HG03460 (cell line): ENCODE measurements at regions not wholly inside any gene's neighbourhood (a gene's known extent, or its start where the extent isn't known, plus 50 kb on each side); places are given as distances from the start of the nearest gene placed in this dataset.

Source experiments
- ATAC-seq: cut with Tn5 transposase; IDR thresholded peaks from one replicate; pipeline ENCODE4 v1.9.1; 2021; ENCODE audit not compliant: unreplicated experiment

DNA sequence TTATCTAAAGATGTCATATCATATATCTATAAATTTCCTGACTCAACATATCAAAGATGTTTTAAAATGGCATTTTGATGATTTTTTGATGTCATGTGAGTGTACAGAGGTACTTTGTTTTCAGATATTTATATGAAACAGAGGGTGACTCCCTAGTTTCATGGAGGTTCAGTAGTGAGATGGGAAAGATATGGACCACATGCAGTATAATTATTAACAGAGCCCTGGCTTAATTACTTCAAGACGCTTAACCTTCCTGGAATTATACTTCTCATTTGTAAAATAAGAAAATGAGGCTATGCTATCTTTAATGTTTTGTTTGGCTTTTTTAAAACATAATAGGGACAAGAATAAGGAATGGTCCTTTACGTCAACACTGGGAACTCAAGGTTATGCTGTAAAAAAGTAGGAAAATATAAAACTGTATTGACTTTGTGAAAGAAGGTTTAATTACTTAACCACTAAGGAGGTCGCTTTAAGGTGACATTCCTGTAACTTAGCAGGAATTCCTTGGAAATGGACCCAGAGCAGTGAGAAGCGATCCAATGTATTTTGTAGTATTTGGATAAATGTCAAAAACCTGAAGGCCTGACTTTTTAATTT is 821.0 kb upstream of the IGFBP3 start:
- no peak for ATAC-seq

DNA sequence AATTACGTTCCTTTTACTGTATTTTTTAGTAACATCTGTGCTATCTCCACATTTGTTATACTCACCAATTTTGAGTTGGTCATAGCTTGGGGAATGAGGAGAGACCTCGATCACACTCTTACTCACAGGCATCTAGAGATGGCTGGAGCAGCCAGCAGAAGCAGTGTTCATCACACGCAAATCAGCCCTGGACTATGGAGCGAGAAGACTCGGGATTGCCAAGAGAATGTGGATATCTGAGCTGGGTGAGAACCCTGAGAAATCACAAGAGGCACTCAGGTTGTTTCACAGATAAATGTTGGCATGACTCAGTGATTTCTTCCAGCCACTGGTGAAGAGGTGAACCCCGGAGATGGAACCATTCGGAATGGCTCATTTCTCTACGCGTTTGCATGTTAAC is 820.1 kb upstream of the IGFBP3 start:
- ATAC-seq = no peak

DNA sequence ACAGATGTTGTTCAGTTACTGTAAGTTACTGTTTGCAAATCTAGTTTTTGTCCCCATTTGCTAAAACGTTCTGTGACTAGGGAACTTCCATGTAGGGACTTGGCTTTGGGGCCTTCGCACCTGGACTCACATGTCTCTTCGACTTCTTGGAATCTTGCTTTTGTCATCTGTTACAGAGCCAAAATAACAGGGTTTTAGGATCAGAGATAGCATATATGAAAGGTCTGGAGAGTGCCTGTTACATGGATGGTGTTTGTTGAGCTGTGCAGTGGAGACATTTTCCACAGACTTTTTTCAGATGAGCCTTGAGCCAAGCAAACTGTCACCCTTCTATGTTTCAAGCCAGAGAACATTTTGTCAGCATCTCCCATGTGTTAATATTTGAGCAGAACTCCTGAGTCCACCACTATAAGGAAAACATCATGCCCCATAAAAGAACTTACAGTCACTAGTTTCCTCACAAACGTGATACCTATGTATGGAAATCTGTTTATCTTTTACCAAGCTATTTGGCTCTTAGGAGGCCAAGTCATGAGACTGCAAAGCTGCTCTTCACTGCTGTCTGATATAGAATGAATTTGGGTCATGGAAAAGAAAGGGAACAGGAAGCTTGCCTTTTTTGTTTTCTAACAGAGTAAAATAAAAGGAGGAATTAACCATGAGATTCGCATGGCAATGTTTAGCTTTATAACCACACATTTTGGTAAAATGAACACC is 818.6 kb upstream of the IGFBP3 start:
- ATAC-seq = no peak

DNA sequence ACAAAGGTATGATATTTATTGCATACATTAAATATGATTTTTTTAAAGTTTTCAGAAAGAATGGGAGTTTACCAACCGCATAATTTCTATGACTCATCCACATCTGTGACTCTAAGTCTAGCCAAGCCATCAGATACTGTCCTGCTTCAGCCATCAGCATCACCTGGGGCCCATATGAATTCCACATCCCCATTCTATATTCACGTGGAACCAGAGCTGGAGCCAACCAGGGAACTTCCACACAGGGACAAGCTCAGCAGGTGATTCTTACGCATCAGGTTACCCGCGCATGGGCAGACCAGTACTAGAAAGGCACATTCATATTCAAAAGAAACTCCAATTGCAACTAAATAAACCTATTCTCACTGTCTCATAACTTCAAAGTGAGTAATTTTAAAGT is 817.7 kb upstream of the IGFBP3 start:
- no peak for ATAC-seq

DNA sequence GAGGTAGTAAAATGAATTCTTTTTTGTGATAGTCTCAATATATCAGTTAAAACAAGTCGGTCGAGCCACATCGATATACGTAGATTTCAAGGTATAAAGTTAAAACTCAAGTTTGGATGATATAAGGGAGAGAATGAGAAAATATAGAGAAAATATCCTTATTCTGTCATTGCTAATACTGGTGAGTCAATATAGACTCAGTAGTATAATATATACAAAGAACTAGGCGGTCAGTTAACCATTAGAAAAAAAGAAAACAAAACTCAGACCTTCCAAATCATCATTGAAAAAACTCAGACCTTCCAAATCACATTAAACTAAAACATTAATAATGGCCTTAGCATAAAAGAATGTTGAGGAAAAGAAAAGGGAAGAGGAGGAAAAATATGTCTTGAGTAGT is 817.1 kb upstream of the IGFBP3 start:
- no peak for ATAC-seq

DNA sequence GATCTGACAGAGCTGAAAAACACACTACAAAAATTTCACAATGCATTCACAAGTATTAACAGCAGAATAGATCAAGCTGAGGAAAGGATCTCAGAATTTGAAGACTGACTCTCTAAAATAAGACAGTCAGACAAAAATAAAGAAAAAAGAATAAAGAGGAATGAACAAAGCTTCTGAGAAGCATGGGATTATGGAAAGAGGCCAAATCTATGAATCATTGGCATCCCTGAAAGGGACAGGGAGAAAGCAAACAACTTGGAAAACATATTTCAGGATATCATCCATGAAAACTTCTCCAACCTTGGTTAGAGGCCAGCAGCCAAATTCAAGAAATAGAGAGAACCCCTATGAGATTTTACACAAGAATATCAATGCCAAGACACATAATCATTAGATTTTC is 804.8 kb upstream of the IGFBP3 start:
- no peak for ATAC-seq

DNA sequence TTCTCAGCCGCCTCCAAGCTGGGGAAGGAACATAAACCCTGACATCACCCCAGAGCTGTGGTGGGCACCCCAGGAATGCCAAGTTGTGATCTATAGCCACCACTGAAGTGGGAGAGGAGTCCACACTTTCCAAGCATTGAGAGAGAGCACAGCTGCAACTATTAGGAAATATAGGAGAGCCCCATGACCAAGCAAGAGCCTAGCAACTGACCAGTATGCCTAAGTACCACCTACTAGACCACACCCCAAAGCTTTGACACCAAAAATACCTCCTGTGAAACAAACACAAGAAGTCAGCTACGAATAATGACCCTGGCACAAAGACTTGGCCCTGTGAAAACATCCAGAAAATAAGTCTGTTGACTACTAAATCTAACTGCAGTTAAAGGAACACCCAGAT is 804.1 kb upstream of the IGFBP3 start:
- no peak for ATAC-seq

DNA sequence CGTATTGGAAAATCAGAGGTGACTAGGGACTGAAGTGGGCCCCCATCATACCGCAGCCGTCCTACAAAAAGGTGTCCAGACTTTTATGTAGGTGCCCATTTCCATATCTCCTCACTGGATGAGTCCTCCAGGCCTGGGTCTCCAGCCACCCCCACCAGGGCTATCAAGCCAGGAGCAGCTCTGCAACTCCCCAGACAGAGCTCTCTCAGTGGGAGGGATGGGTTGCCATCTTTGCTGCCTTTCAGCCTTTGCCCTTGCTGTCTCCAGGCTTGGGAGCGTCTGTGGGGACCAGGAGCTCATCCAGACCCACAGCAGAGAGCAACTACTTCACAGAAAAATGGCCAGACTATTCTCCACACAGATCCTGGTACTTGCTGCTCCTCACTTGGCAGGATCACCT is 802.7 kb upstream of the IGFBP3 start:
- ATAC-seq = no peak

DNA sequence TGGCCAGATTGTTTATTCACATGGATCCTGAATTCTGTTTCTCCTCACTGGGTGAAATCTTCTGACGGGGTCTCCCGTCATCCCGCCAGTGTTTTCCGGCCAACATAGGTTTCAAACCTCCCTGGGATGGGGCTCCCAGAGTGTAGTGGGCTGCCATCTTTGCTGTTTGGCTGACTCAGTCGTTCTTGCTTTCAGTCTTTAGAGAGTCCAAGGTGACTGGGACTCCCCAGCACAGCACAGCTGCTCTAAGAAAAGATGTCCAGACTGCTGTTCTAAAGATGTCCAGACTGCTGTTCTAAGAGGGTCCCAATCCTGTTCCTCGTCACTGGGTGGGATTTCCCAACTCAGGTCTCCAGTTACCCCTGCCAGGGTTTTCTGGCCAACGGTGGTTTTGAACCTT is 801.9 kb upstream of the IGFBP3 start:
- no peak for ATAC-seq

DNA sequence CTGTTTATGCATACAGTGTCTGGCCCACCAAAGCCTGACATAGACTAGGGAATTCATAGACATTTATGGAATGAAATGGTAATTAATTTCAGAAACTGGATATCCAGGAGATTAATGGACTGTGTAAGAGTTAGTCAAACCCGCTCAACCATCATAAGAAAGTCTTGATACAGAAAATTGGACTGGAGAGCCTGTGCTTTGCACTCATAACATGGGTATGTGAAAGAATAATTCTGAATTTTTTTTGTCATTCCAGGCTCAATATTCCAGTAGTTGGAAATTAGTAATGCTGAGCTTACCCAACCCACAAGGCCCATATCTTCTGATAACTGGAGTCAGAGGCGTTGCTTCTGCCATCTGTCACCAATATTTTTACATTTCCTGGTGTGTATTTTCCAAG is 799.7 kb upstream of the IGFBP3 start:
- ATAC-seq = no peak

DNA sequence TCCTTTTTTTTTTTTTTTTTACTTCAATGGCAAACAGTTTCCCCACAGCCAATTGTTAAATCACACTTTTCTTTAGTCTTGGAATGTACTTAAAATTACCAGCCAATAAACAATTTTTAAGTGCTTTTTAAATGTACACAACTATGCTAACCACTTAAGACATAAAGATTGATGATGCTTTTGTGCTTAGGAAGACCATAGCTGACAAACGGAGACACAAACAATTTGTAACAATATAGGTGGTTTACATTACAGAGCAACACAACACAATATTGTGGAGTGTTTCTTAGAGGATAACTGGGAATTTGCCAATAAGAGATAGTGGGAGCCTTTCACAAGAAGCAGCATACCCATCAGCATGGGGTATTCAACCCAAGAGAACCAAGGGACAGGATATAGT is 798.5 kb upstream of the IGFBP3 start:
- no peak for ATAC-seq

DNA sequence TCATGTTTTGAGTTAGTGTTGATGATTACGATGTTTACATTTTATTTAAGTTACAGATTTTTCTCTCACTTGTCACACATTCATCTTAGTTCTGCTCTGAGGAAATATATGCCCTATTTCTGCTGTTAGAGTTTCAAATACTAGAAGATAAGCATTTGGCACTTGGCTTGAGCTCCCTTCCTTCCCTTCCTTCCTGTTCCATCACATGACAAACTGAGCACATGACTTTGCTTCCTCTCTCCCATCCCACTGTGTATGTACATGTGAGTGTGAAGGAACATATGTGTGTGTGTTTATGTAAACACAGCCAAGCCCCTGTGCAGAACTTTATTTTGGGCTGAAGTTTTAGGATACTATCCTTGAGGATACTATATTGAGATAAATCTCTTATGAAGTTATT is 795.9 kb upstream of the IGFBP3 start:
- no peak for ATAC-seq

DNA sequence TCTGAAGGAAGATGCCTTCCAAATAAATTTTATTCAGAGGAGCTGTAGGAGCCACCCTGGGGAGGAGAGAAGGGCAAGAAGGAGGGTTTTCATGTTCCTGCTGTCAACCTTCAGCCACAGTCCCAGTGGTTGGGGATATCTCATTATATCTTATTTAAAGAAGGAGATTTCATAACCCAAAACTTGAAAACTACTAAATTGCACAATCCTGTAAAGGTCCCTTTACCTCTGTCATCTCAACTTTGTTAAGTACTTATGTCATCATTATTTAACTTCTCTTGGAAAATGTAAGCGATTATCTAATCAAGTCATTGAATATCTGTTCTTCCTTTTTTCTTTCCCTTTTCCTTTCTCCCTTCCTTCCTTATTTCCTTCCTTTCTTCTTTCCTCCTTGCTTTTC is 794.5 kb upstream of the IGFBP3 start:
- ATAC-seq = no peak

DNA sequence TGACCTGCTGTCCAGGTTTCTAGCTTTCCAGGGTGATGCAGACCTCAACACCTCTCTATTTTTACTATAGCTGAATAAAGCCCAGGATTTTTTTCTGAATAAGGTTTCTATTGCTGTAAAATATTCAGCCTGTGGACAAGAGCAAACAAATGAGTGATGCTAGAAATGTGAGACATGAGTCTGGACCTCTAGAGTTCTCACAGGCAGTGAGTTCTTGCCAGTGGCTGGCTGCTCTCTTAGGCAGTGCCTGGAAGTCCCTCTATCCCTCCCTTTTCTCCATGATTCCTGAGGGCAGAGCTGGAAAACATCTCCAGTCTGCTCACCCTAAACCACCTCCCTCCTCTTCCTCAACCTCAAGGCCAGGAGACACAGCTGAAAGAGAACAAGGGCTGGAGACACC is 793.8 kb upstream of the IGFBP3 start:
- ATAC-seq = no peak

DNA sequence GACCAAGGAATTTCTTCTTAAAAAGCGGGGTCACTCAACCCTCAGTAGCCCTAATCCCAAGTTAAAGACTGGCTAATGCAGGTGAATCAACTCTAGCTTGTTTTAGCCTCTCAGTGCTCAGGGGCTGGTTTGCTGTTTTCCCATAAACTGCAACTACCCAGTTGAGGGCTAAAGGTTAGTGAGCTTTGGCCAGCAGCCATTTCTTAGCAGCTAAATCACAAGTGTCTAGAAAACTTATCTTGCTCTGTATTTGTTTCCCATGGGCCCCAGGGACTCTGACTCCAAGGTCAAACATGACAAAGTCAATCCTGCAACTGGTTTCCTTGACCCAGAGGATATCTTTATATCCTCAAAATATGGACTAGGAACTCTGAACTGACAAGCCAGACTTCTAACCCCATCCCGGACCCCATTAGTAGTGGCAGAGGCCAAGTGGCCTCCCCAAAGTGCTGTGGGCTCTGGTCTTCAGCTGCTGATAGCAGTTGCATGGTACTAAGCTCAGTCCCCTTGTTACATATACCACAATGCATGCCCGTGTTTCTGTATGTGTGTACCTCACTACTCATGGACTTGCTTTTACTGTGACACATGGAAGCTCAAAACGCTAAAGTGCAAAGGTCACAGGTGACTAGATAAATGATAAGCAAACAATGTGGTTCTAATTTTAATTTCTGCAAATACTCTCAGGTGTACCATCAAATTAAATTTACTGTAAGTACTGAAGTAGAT is 793.0 kb upstream of the IGFBP3 start:
- no peak for ATAC-seq

DNA sequence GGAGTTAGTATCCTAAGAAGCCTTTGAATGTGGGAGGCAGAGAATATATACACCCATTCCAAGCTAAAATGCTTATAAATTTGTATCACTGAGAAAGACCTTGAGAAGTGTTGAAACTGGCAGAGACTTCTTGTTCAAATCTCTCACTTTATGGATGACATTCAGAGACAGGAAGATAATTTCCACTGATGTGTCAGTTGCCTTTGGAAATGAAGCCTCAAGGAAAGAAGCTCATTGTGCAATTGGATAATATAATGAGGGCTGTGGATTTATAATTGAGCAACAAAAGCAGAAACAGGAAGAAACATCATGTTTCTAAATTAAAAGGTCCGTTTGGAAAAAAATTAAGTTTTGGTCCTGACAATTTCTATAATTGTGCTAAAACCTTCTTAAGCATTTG is 789.9 kb upstream of the IGFBP3 start:
- no peak for ATAC-seq

DNA sequence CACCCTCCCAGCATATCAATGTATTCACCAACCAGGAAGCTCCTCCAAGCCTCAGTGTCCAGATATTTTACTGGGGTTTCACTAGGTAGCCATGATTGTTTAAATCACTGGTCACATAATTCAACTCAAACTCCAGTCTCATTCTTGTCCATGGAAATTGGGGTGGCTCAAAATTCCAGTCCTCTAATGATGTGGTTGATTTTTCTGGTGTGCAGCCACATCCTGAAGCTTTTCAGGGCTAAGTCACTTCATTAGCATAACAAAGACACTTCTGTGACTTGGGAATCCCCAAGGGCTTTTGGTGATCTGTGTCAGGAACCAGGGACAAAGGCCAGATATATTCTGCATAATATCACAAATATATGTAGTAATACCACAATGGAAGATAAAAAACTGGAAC is 786.9 kb upstream of the IGFBP3 start:
- ATAC-seq = no peak

DNA sequence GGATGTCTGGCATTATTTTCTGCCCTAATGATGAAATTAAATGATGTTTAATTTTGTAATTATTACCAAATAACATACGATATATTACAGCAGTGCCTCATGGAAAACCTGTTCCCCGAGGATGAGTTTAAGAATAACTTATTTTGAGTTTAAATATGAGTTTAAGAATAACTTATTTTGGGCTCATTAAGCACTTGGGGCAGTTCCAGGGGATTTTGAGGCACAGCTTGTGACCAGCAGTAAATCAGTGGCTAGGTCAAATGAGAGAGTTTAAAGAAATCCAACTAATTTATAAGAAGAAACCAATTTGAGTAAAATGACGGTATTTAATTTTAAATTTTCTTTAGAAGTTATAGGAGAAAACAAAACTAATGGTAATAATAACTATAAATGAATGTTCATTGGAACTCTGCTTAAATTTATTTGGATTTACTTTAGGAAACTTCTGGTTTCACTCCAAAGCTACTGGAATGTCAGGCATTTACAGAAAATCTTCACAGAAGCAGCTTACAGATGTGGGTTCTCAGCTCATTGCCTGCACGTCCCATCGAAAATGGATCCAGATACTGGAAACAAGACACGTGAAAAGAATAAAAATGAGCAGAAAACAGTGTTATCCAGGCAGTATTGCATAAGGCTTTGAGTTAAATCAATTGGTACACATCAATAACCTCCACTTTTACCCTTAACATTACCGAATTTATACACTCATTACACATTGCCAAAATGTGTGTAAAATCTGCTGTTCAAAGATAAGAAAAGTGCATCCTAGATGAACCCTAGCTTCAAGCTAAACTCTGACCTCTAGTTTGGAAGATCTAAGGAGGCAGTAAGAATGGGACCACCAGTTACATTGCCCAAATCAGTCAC is 784.5 kb upstream of the IGFBP3 start:
- ATAC-seq = no peak

DNA sequence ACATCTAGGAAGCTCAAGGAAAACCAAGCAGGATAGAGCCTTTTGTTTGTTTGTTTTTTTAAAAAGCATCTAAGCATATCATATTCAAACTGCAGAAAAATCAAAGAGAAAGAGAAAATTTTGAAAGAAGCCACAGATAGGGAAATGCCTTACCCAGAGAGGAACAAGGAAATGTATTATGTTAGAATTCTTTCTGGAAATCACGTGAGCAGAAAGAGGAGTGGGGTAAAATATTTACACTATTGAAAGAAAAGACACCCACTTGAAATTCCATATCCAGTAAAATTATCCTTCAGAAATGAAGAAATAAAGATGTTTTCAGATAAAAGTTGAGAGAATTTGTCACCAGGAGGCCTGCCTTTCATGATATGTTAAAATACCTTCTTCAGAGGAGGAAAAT is 775.7 kb upstream of the IGFBP3 start:
- ATAC-seq = no peak

DNA sequence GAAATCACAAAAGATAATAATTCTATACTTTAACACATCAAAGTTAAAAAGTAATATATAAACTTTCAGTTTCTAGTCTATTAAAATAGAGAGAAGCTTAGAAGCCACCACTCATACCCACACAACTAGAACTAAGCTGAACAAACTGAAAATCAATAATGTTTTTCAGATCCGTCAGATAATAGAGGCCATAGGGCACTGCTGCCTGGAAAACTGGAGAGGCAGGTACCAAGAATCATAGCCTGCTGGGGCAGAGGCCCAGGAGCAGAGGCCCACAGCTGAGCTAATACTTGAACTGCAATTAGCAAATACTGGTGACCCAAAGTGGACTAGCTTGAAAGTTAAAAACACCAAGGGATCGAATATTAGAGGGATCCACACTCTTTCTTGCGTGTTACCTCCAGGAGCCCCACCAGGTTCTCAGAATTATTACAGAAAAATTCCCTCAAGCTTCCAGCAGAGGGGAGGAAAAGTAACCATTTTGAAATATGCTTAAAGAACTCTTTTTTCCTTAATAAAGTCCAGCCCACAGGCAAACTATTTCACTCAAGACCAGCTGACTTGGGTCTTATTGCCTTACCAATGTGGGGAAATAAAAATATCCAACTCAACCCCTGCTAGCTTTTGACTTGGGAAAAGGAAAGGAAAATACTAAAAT is 774.1 kb upstream of the IGFBP3 start:
- ATAC-seq = no peak

DNA sequence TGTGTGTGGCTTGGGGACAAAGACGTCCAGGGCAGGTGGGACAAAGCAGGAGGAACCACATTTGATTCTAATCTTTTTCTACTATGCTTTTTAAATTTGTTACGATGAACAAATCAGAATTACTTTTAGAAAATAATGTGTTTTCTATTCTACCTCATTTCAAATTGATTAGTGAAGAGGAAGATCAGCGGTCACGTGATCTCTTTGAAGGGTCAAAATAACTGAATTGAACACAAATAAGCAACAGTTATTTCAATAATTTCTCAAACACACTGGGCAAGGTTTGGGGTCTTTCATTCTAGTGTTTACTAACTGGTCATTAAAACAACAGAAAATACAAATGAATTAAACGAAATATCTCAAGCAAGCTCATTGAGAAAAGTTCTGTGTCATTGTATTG is 773.0 kb upstream of the IGFBP3 start:
- no peak for ATAC-seq
